ENCODE measurements at regions not wholly inside any gene's neighbourhood (a gene's known extent, or its start where the extent isn't known, plus 50 kb on each side); places are given as distances from the start of the nearest gene placed in this dataset.

DNA sequence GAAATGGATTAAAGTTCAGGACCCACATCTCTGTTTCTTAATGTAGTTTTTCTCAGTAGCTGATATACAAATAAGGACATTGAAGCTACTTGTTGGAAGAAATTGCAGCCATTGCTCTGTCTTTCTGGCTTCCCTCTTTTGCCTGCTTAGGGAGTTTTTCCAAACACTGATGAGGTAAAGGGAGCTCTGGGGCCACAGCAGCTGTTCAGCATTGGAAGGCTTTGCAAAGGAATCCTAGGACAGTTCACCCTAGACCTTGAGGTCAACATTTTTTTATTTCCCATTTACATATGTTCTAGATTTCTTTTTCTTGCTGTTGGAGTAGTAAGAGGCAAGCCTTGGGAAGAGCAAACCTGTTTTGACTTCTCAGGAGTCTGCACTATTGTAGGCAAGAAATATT lies 126.9 kb upstream of the PLPPR5 start:
- no peak for TF ChIP-seq POLR2A (IDR thresholded peaks at IDR 0.05)
- TF ChIP-seq, protein P1, sequence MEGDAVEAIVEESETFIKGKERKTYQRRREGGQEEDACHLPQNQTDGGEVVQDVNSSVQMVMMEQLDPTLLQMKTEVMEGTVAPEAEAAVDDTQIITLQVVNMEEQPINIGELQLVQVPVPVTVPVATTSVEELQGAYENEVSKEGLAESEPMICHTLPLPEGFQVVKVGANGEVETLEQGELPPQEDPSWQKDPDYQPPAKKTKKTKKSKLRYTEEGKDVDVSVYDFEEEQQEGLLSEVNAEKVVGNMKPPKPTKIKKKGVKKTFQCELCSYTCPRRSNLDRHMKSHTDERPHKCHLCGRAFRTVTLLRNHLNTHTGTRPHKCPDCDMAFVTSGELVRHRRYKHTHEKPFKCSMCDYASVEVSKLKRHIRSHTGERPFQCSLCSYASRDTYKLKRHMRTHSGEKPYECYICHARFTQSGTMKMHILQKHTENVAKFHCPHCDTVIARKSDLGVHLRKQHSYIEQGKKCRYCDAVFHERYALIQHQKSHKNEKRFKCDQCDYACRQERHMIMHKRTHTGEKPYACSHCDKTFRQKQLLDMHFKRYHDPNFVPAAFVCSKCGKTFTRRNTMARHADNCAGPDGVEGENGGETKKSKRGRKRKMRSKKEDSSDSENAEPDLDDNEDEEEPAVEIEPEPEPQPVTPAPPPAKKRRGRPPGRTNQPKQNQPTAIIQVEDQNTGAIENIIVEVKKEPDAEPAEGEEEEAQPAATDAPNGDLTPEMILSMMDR (IDR thresholded peaks at IDR 0.05), result no peak

Data from Peyer's patch (tissue), 4 donors.